Heart left ventricle (tissue), 16 donors: ENCODE measurements at regions not wholly inside any gene's neighbourhood (a gene's known extent, or its start where the extent isn't known, plus 50 kb on each side); places are given as distances from the start of the nearest gene placed in this dataset.

Source experiments
- ATAC-seq, 4 donors: fragments of 200-7000 bp; cut with Tn5 transposase; one replicate each; pipeline ENCODE4 v1.9.1; 2020 to 2022; ENCODE audit warnings: moderate library complexity in 4 of 4, mild to moderate bottlenecking in 3 of 4, moderate number of reproducible peaks in 1 of 4
- DNase-seq, 5 donors: peaks; one replicate each; pipeline ENCODE4 v3.0.0-alpha.2; 2020
- H3K27ac ChIP-seq, 12 donors: fragments of 200-600 bp; sonication (generic) in 4 of 12; one replicate each; pipeline versions ENCODE4 v1.5.0 to v1.8.0; 2016 to 2022; ENCODE audit warnings: mild to moderate bottlenecking in 2 of 12
- H3K27me3 ChIP-seq, 9 donors: fragments of 200-600 bp; sonication (generic) in 2 of 9; one replicate each; pipeline versions ENCODE4 v1.5.1 to v1.8.0; 2016 to 2022; ENCODE audit warnings: mild to moderate bottlenecking in 3 of 9
- H3K36me3 ChIP-seq, 9 donors: fragments of 200-600 bp; sonication (generic) in 2 of 9; one replicate each; pipeline versions ENCODE4 v1.5.0 to v1.8.0; 2018 to 2022; ENCODE audit warnings: mild to moderate bottlenecking in 2 of 9
- H3K4me1 ChIP-seq, 12 donors: fragments of 200-600 bp; sonication (generic) in 4 of 12; one replicate each; pipeline versions ENCODE4 v1.5.0 to v1.8.0; 2016 to 2022; ENCODE audit warnings: mild to moderate bottlenecking in 3 of 12
- H3K4me3 ChIP-seq, 12 donors: fragments of 200-600 bp; sonication (generic) in 4 of 12; one replicate each; pipeline versions ENCODE4 v1.5.0 to v1.8.0; 2017 to 2022; ENCODE audit warnings: mild to moderate bottlenecking in 9 of 12, moderate library complexity in 4 of 12
- H3K9me3 ChIP-seq, 12 donors: fragments of 200-600 bp; sonication (generic) in 4 of 12; one replicate each; pipeline versions ENCODE4 v1.5.0 to v1.8.0; 2016 to 2022; ENCODE audit warnings: mild to moderate bottlenecking in 1 of 12
- CTCF ChIP-seq, 12 donors: fragments of 200-600 bp; sonication (generic) in 4 of 12; IDR thresholded peaks; one replicate each; pipeline versions ENCODE4 v1.5.0 to v1.8.0; 2018 to 2022; ENCODE audit warnings: antibody characterized with exemption in 12 of 12, mild to moderate bottlenecking in 5 of 12
- POLR2A ChIP-seq, 2 donors: fragments of 450-650 bp; IDR thresholded peaks; one replicate each; pipeline ENCODE4 v1.6.1; 2017; ENCODE audit warnings: antibody characterized with exemption in 2 of 2, mild to moderate bottlenecking in 2 of 2, moderate library complexity in 2 of 2
- WGBS, 4 donors: extraction: QIAGEN DNeasy Blood & Tissue Kit in 2 of 4; methylation state at CpG; one replicate each; pipeline versions ENCODE4 v1.1.5 to v1.1.7; 2013 to 2018; 5-methylcytosine and 5-hydroxymethylcytosine counted together
- intact Hi-C, 10 donors: fragments of 100-400 bp; cut with DNase I; formaldehyde crosslinking; loops; one replicate each; pipeline versions ENCODE4 v1.11.1 to v1.14.2; 2022
- donor health status: ischemic (EF 13 %, LVEDD 7.1; RV severe dilation, severe dysfunction).
- donor health status: healthy with polysubstance abuse.
- donor health status: DM: no; HTN: yes; CAD: no.
- donor health status: DM: no; HTN: no; CAD: no.
- donor health status: ischemic (EF 25% LVEDD 6.9; RV normal size, moderate dysfunction).
- donor health status: ischemic (EF 25% LVEDD 5.7; RV mildly dilated, moderate dysfunction).
- donor health status: healthy.
- donor health status: DM: yes; HTN: yes; CAD: no.
- donor health status: ischemic (EF 35%, LVEDD 5.7; RV mildly dilated, moderate dysfunction).
- donor health status: nonischemic (EF 11% LVEDD 7.7; RV severe dilation, severe dysfunction).
- donor health status: DM: yes; HTN: yes; CAD: no.
- donor health status: PGD.
- donor health status: ischemic (EF 29% LVEDD 5.4; RV normal size, mild dysfunction).
- donor health status: nonischemic (EF 23%, LVEDD 6.1; RV moderate dilation, normal function).

- no peak for DNase-seq
- 92 to 100% (median 96%) methylated on average over 6 to 8 of the region's 8 CpGs for WGBS, 4 donors
Measured at GRCh38 chr9:89744255-89744648, 139.4 kb downstream of the GADD45G start.

GRCh38 chr9:89744730-89745129 lies 139.9 kb downstream of the GADD45G start:
- no peak for TF ChIP-seq POLR2A (IDR thresholded peaks at IDR 0.05)
- TF ChIP-seq CTCF (IDR thresholded peaks at IDR 0.05): no peak
- no peaks in the 10 kb centered on the region for H3K36me3 ChIP-seq
- 84 to 98% (median 98%) methylated on average over 3 of the region's 3 CpGs; no CpG with 5 or more reads in 1 of the 4 donors for WGBS, 4 donors
- no peaks in the 10 kb centered on the region for H3K27me3 ChIP-seq
- no peak for ATAC-seq
- no peak overlapping the region for H3K27ac ChIP-seq
- peaks cover 0 to 6% (median 0%) of the 10 kb centered on the region in 12 donors for H3K9me3 ChIP-seq
- no peak overlapping the region for H3K4me3 ChIP-seq
- intact Hi-C loops: no loop called here
- H3K4me1 ChIP-seq: peaks cover 0 to 23% (median 10%) of the 10 kb centered on the region in 12 donors
- no peak for DNase-seq

More at GRCh38 chr9:89744255-89744648, 139.4 kb downstream of the GADD45G start:
- TF ChIP-seq CTCF (IDR thresholded peaks at IDR 0.05) (no peak), POLR2A (IDR thresholded peaks at IDR 0.05) (no peak)
- Histone ChIP-seq H3K4me3 (no peak overlapping the region), H3K27me3 (no peaks in the 10 kb centered on the region), H3K36me3 (no peaks in the 10 kb centered on the region), H3K4me1 (peaks cover 0 to 23% (median 10%) of the 10 kb centered on the region in 12 donors), H3K9me3 (peaks cover 0 to 6% (median 0%) of the 10 kb centered on the region in 12 donors), H3K27ac (no peak overlapping the region)
- intact Hi-C loops: no loop called here
- no peak for ATAC-seq

GRCh38 chr9:89745601-89746376 lies 141.0 kb downstream of the GADD45G start:
- no peak overlapping the region for H3K4me3 ChIP-seq
- no peaks in the 10 kb centered on the region for H3K36me3 ChIP-seq
- intact Hi-C loops: no loop called here
- H3K27me3 ChIP-seq: no peaks in the 10 kb centered on the region
- TF ChIP-seq POLR2A (IDR thresholded peaks at IDR 0.05) (no peak), CTCF (IDR thresholded peaks at IDR 0.05) (no peak)
- peaks cover 0 to 31% (median 10%) of the 10 kb centered on the region in 12 donors for H3K4me1 ChIP-seq
- no peak for ATAC-seq
- 77 to 85% (median 83%) methylated on average over 8 to 9 of the region's 9 CpGs for WGBS, 4 donors
- H3K9me3 ChIP-seq: peaks cover 0 to 6% (median 0%) of the 10 kb centered on the region in 12 donors
- peak overlapping the region in 1 of 12 donors; percentile 3 for H3K27ac ChIP-seq
- no peak for DNase-seq

GRCh38 chr9:89746385-89747116 lies 141.7 kb downstream of the GADD45G start:
- ATAC-seq (peak; percentile 43 to 58 (median 50)), DNase-seq (peak in 4 of 5 donors; percentile 50 to 77 (median 57))
- Histone ChIP-seq H3K27ac (peak overlapping the region in 2 of 12 donors; percentile 3 to 27), H3K36me3 (no peaks in the 10 kb centered on the region), H3K9me3 (peaks cover 0 to 6% (median 0%) of the 10 kb centered on the region in 12 donors), H3K4me3 (no peak overlapping the region), H3K4me1 (peaks cover 0 to 31% (median 10%) of the 10 kb centered on the region in 12 donors), H3K27me3 (no peaks in the 10 kb centered on the region)
- intact Hi-C loops: no loop called here
- no peak for TF ChIP-seq CTCF (IDR thresholded peaks at IDR 0.05)
- no peak for TF ChIP-seq POLR2A (IDR thresholded peaks at IDR 0.05)
- WGBS, 4 donors: 77 to 82% (median 80%) methylated on average over 15 of the region's 15 CpGs
